ENCODE measurements at regions not wholly inside any gene's neighbourhood (a gene's known extent, or its start where the extent isn't known, plus 50 kb on each side); places are given as distances from the start of the nearest gene placed in this dataset.

DNA sequence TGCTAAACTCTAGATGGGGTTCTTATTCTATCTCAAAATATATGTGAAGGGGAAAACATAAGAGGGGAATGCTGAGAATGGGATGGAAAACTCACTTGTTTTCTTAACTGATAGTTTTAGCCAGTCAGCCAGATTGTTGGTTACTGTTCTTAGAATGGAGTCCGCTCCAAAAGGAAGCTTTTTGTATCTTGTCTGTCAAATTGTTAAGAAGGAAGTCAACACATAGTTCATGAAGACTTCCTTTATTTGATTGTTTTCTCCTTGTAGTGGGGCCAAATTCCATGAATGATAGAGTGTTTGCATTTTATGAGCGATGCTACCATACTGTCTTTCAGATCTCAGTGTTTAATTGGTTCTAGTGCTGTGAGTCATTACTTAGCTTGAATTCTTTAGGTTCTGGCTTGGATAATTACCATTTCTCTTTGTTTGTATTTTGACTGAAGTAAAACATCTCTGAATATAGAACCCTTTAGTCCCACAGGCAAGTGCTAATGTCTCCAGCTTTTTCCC lies 98.3 kb upstream of the GOT2 start:
- TF ChIP-seq GATA3 (IDR thresholded peaks at IDR 0.05; ENCODE audit: low read depth, low read length) = no peak
- TF ChIP-seq GATA2 (IDR thresholded peaks at IDR 0.05; ENCODE audit: low read depth, low read length) = no peak

DNA sequence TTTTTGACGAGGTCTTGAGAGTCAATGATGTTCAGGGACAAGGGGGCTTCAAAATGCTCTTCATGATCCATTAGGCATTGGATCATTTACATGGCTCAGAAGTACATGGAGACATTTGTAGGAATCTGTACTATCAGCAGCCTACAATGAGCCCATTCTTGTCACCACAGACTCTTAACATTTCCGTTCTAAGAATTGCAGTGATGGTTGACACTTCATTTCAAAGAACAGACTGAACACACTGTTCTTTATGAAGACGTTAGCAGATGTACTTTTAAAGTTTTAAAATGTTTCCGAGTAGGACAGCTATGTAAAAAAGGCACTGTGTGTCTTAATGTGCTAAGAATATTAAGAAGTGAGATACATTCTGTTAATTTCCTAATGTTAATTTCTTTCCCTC lies 97.3 kb upstream of the GOT2 start:
- TF ChIP-seq GATA2 (IDR thresholded peaks at IDR 0.05; ENCODE audit: low read depth, low read length) (no peak), GATA3 (IDR thresholded peaks at IDR 0.05; ENCODE audit: low read depth, low read length) (no peak)

GRCh38 chr16:58828901-58829545 lies 94.9 kb upstream of the GOT2 start:
- TF ChIP-seq GATA3 (IDR thresholded peaks at IDR 0.05; ENCODE audit: low read depth, low read length) (no peak), GATA2 (IDR thresholded peaks at IDR 0.05; ENCODE audit: low read depth, low read length) (no peak)

DNA sequence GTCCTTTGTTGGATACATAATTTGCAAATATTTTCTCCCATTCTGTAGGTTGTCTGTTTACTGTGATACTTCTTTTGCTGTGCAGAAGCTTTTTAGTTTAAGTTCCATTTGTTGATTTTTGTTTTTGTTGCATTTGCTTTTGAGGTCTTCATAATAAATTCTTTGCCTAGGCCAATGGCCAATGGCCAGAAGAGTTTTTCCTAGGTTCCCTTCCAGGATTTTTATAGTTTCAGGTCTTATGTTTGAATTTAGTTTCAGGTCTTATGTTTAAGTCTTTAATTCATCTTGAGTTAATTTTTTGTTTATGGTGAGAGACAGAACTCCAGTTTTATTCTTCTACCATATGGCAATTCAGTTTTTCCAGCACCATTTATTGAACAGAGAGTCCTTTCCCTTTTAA lies 90.1 kb upstream of the GOT2 start:
- TF ChIP-seq GATA3 (IDR thresholded peaks at IDR 0.05; ENCODE audit: low read depth, low read length) (no peak), GATA2 (IDR thresholded peaks at IDR 0.05; ENCODE audit: low read depth, low read length) (no peak)

DNA sequence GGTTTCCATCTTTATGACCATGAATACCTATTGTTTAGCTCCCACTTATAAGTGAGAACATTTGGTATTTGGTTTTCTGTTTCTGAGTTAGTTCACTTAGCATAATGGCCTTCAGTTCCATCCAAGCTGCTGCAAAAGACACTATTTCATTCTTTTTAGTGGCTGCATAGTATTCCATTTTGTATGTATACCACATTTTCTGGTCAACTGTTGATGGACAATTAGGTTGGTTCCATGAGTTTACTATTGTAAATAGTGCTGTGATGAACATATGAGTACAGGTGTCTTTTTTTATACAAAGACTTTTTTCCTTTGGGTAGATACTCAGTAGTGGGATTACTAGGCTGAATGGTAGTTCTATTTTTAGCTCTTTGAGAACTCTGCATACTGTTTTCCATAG lies 87.8 kb upstream of the GOT2 start:
- TF ChIP-seq GATA3 (IDR thresholded peaks at IDR 0.05; ENCODE audit: low read depth, low read length) (no peak), GATA2 (IDR thresholded peaks at IDR 0.05; ENCODE audit: low read depth, low read length) (no peak)

DNA sequence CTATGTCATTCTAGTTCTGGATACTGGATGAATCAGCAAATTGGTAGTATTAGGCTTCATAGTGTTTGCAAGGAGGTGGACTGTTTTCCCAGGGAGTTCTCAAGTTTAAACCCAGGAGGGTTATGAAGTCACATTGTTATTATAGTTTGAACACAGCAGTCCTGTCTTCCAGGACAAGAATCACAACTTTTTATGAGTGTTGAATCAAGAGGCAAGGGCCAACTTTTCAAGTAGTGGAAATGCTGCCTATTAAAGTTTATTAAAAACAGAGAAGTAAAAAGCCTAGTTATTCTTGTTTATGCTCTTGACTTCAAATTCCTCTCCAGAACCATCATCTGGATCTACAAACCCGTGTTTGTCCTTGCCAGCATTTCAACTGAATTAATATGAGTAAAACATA lies 86.3 kb upstream of the GOT2 start:
- TF ChIP-seq GATA2 (IDR thresholded peaks at IDR 0.05; ENCODE audit: low read depth, low read length) (no peak), GATA3 (IDR thresholded peaks at IDR 0.05; ENCODE audit: low read depth, low read length) (no peak)

DNA sequence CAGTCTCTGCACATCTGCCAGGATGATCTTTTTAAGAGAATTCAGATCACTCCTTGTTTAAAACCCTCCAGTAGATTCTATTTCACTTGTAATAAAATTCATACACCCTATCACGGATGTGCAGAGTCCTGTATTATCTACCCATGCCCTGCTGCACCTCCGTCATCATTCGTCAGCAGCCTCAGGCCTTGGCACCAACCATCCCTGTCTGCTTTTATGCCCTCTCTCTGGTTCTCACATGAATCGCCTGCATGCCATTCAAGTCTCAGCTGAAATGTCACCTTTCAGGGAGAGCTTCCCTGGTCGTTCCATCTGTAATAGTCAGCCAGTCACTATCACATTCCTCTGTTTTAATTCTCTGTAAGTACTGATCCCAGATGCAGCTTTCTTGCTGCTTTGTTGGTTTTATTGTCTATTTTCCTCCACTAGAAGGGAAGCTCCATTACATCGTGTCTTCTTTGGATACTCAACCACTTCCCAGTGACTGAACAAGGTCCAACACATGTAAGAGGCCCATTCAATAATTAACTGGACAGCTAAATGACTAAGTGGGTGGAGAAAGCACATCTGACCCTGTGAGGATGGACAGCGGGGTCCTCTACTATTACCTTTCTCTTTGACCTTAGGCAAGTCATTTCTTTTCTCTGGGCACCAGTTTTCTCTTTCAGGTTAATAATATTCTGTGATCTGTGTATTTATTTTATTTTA lies 81.2 kb upstream of the GOT2 start:
- TF ChIP-seq GATA2 (IDR thresholded peaks at IDR 0.05; ENCODE audit: low read depth, low read length) (no peak), GATA3 (IDR thresholded peaks at IDR 0.05; ENCODE audit: low read depth, low read length) (no peak)

DNA sequence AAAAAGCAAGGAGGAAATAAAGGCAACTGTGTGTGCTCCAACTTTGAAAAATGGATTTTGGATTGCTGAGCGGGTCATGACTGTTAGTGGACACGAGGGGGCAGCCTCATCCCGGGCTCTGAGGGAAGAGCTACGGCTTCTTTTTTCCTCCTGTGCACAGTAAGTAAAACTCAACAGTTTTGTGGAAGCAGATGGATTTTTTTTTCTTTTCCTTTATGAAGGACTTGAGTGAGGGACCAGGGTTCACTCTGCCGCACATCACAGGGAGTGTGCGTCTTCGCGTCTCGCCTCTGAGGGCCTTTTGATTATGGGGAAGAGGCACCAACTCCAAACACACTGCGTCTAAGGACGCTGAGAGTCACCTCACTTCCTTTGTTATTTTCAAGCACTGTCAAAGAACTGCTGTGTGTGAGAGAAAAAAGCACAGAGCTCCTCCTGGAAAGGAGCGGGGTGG lies 80.3 kb upstream of the GOT2 start:
- TF ChIP-seq GATA3 (IDR thresholded peaks at IDR 0.05; ENCODE audit: low read depth, low read length) (no peak), GATA2 (IDR thresholded peaks at IDR 0.05; ENCODE audit: low read depth, low read length) (no peak)

DNA sequence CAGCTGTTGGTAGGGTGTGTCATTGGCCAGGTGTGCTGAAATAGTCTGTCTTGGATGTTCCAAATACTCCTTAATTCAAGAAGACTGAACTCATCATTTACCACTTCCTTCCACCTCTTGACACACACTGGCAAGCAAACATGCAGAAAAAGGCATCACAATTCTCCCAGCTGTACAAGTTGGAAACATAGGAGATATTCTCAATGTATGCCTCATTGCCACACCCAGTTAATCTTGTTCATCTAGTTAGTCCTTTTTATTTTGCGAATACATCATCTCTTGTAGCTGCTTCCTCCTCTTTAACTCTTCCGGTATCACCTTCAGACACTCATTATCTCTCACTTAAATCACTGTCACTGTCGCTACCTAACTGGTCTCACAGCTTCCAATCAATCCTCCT lies 75.1 kb upstream of the GOT2 start:
- TF ChIP-seq GATA3 (IDR thresholded peaks at IDR 0.05; ENCODE audit: low read depth, low read length) (no peak), GATA2 (IDR thresholded peaks at IDR 0.05; ENCODE audit: low read depth, low read length) (no peak)

DNA sequence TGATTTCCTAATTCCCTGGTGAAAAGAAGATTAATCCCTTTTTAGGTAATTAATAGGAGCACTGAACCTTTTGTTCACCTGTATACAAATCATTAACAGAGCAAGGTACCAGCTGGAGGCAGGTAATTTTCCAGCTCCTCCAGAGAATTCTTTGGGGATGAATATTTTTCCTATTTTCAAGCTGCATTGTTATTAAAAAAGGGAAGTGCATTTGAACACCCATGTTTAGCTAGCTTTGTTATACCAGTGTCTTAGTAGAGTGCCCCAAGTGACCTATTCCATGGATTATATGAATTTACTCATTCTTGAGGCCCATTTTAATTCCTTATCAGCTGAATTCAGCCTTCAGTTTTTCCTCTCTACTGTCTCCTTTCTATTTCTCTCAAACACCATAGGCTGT lies 73.2 kb upstream of the GOT2 start:
- TF ChIP-seq GATA3 (IDR thresholded peaks at IDR 0.05; ENCODE audit: low read depth, low read length) (no peak), GATA2 (IDR thresholded peaks at IDR 0.05; ENCODE audit: low read depth, low read length) (no peak)

DNA sequence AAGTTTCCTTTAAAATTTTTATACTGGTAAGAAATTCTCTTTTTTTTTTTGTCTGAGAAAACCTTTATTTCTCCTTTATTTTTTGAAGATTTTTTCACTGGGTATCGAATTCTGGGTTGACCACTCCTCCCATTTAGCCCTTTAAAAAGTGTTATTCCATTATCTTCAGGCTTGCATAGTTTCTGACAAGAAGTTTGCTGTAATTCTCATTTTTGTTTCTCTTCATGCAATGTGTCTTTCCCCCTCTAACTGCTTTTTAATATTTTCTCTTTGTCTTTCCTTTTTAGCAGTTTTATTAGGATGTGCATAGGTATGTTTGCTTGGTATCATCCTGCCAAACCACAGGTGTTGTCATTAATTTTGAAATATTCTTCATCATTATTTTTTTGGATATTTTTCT lies 67.7 kb upstream of the GOT2 start:
- TF ChIP-seq GATA3 (IDR thresholded peaks at IDR 0.05; ENCODE audit: low read depth, low read length) = no peak
- no peak for TF ChIP-seq GATA2 (IDR thresholded peaks at IDR 0.05; ENCODE audit: low read depth, low read length)

GRCh38 chr16:58797137-58797801 lies 63.2 kb upstream of the GOT2 start:
- TF ChIP-seq GATA2 (IDR thresholded peaks at IDR 0.05; ENCODE audit: low read depth, low read length) = no peak
- TF ChIP-seq GATA3 (IDR thresholded peaks at IDR 0.05; ENCODE audit: low read depth, low read length) = no peak

DNA sequence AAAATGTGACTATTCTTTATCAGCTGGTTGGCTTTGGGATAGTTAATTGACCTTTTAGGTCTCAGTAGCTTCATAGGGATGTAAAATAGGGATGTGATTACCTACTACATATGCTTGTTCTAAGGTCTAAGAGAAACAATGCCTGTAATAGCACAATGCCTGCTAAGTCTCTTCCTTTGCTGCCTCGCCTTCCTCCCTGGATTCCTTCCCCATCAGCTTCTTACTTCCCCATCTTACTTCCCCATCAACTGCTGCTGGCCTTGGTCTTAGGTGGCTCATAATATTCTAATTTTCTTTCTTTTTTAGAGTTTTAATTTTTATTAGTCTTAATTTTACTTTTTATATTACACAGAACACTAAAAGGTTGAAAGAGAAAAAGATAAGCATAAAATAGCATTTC lies 59.2 kb upstream of the GOT2 start:
- TF ChIP-seq GATA3 (IDR thresholded peaks at IDR 0.05; ENCODE audit: low read depth, low read length) = no peak
- no peak for TF ChIP-seq GATA2 (IDR thresholded peaks at IDR 0.05; ENCODE audit: low read depth, low read length)

- TF ChIP-seq GATA3 (IDR thresholded peaks at IDR 0.05; ENCODE audit: low read depth, low read length) (no peak), GATA2 (IDR thresholded peaks at IDR 0.05; ENCODE audit: low read depth, low read length) (no peak)
Measured at GRCh38 chr16:58792188-58792587, 58.1 kb upstream of the GOT2 start.

GRCh38 chr16:58789351-58789750 lies 55.2 kb upstream of the GOT2 start:
- TF ChIP-seq GATA3 (IDR thresholded peaks at IDR 0.05; ENCODE audit: low read depth, low read length) (no peak), GATA2 (IDR thresholded peaks at IDR 0.05; ENCODE audit: low read depth, low read length) (no peak)

Data from SH-SY5Y (cell line).